GM04503 (cell line): ENCODE measurements at regions not wholly inside any gene's neighbourhood (a gene's known extent, or its start where the extent isn't known, plus 50 kb on each side); places are given as distances from the start of the nearest gene placed in this dataset.

Experiments
- DNase-seq: peaks from one replicate; pipeline ENCODE4 v3.0.0-alpha.2; 2012; ENCODE audit warnings: low read depth

DNA sequence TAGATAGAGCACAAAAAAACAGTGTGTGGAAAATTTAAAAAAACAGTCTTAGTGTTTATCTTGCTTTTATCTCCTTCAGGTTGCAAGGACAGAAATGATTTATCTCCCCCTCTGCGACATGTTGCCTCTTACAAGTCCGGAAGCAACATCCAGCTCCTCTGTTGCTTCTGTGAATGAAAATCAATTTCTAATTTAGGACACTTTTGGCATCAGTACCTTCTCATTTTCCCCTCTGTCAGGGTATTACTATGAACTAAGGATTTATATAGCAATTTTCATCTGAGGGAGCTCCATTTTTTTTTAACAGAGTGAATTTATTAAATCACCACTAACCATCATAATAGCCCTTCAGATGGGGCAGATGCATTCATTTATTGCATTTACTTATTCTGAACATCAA lies 116.6 kb upstream of the PLXNC1 start:
- DNase-seq: no peak

GRCh38 chr12:94032368-94032767 lies 116.0 kb upstream of the PLXNC1 start:
- no peak for DNase-seq

DNA sequence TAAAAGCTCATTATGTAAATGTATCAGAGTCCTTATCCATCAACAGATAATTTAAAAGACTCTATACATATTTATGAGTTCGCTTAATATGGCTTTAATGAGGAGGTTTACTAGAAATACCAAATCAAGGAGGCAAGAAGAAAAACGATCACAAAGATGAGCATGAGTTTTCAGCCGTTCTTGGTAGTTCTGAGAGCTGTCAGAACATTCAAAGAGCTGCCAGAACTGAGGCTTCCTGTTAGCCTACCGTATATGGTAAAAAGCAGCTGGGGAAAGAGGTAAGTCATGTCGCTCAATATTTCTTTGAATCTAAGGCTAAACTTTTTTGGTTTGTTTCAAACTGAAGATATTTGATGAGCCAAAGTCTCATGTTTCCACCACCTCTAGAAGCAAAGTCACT lies 115.3 kb upstream of the PLXNC1 start:
- no peak for DNase-seq

GRCh38 chr12:94033784-94034183 lies 114.6 kb upstream of the PLXNC1 start:
- DNase-seq: no peak

DNA sequence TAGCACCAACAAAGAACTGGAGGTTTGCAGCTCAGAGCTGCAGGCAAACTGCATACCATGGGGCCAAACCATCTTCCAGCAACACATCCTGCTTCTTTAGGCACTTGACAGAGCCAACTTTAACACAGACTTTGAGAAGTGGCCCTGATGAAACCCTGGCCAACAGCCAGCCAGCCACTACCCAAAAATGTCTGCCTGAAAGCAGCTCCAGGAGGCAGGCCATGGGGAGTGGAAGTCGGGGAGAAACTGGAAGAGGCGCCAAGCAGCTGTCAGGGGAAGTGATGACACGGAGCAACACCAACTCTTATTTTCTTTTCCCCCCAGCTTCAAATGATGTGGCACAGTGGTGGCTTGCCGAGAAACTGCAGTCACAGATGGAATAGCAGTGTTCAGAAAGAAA lies 110.9 kb upstream of the PLXNC1 start:
- no peak for DNase-seq

DNA sequence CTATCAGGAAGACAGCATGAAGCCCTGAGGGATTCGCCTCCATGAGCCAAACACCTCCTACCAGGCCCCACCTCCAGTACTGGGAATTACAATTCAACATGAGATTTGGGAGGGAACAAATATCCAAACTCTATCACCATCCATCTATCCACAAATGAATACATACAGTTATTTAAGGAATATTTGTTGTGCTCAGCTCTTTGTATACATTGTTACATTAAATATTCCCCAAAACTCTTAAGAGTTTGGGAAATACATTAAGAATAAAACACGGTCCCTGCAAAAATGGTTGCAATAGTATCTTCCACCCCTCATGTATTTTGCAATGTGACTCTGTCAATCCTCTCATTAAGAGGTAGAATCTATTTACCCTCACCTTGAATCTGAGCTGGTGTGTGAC lies 109.8 kb upstream of the PLXNC1 start:
- DNase-seq: no peak

GRCh38 chr12:94039199-94039840 lies 109.1 kb upstream of the PLXNC1 start:
- DNase-seq: no peak

DNA sequence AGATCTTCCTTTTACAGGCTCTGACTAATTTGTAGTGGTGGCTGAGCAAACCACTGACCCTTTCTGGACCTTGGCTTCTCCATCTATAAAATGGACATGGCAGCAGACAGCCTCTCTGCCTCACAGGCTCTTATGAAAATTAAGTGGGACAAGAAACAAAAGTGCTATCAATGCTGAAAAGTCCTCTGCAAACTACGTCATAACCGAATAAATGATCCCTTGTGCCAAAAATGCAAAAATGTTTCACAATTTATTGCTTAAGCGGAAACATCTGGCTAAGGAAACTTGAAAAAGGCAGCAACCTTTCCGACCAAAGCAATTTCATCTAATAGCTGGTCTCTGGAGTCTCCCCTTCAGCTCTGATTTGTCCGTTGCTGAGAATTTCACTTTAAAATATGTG lies 108.5 kb upstream of the PLXNC1 start:
- DNase-seq: no peak

GRCh38 chr12:94041850-94042249 lies 106.5 kb upstream of the PLXNC1 start:
- DNase-seq: no peak

DNA sequence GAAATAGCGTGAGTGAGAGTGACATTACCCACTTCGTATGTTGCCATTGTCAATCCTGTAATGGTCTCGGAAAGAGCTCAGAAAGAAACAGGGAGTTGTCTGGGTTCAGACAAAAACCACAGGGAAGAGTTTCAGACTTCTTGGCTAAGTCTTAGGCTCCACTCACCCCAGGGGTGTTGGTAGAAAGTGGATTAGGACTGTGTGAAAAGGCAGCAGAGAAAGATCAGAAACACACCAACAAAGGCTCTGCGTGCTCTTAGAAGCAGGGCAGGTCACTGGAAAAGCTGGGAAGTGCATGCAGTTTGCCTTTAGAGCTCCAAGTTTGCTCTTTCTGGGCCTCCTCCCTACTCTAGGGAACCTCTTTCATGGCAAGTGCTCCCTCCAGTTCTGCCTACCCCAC lies 106.1 kb upstream of the PLXNC1 start:
- no peak for DNase-seq

GRCh38 chr12:94046626-94047410 lies 101.6 kb upstream of the PLXNC1 start:
- no peak for DNase-seq

DNA sequence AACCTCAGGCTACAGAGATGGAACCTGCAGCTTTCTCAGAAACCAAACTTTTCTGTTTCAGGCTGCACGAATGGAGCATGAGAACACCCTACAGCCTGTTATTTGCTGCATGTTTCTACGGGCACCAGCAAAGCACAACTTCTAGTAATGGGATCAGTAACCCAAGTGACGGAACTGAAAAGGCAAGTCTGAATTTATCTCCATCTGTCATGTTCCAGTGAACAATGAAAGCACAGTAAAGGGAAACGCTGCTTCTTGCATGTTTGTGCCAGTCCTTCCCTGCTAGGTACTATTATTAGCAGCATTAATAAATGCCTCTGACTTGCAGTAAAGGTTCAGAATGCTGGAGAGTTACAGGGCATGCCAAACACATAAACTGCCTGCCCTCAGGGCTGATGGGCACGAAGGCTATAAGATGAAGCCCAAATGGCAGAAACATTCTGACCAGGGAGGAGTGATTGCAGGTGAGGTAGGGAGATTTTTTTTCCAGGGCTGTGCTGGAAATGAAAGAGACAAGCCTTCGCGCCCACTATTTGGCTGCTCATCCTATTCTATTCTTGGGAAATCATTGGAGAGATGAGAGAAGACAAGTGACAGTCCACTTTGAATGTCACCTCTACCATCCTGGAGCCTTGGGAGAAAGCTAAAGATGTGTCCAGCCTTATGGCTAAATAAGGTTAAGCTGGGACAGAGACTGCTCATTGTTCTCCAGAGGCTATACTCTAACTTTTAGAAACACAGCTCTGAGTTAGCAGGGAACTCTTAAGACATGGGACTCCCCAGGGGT lies 100.4 kb upstream of the PLXNC1 start:
- DNase-seq: no peak

GRCh38 chr12:94048757-94049156 lies 99.6 kb upstream of the PLXNC1 start:
- DNase-seq: no peak

DNA sequence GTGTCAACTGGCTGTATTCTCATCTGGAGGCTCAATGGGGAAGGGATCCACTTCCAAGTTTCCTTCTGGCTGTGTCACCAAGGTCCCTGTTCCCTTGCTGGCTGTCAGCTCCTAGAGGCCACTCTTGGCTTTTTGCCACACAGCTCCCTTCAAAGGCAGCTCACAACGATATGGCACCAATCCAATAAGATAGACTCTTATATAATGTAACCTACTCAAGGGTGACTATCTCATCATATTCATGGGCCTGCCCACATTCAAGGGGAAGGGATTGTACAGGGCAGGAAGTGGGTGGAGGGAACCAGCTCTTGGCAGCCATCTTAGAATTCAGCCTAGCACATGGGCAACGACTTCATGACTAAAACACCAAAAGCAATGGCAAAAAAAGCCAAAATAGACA lies 98.7 kb upstream of the PLXNC1 start:
- no peak for DNase-seq

- no peak for DNase-seq
These were observed 94.7 kb upstream of the PLXNC1 start for GRCh38 chr12:94053676-94054075.

GRCh38 chr12:94055528-94055927 lies 92.8 kb upstream of the PLXNC1 start:
- DNase-seq: no peak

GRCh38 chr12:94056419-94057158 lies 91.8 kb upstream of the PLXNC1 start:
- DNase-seq: no peak

GRCh38 chr12:94057262-94058151 lies 90.9 kb upstream of the PLXNC1 start:
- no peak for DNase-seq

GRCh38 chr12:94059394-94060368 lies 88.7 kb upstream of the PLXNC1 start:
- DNase-seq: no peak

DNA sequence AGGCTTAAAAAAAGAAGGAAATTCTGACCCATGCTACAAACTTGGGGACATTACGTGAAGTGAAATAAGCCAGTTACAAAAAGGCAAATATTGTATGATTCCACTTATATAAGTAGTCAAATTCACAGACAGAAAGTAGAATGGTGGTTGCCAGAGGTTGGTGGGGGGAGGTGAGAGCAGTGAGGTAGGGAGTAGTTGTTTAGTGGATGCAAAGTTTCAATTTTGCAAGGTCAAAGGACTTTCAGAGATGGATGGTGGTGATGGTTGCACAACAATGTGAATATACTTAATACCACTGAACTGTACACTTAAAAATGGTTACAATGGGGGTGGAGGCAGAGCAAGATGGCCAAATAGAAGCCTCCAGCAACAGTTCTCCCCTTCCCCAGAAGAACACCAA lies 86.2 kb upstream of the PLXNC1 start:
- DNase-seq: no peak
